Stimulated activated CD8-positive, alpha-beta memory T cell treated with anti-CD3 and anti-CD28 coated beads, Interleukin-7, amount 100 ng/mL, for 48 hours (primary cell): ENCODE measurements at regions not wholly inside any gene's neighbourhood (a gene's known extent, or its start where the extent isn't known, plus 50 kb on each side); places are given as distances from the start of the nearest gene placed in this dataset.

Source experiments
- DNase-seq, 2 donors: peaks; one replicate each; pipeline ENCODE4 v3.0.0-alpha.2; 2020; ENCODE audit warnings: low read depth in 1 of 2; ENCODE audit errors: extremely low read depth in 1 of 2

GRCh38 chr7:41114691-41115090, 588.2 kb downstream of the INHBA start:
- no peak for DNase-seq

GRCh38 chr7:41114131-41114530, 588.8 kb downstream of the INHBA start:
- no peak for DNase-seq

- no peak for DNase-seq
Observed at GRCh38 chr7:41113719-41114118, 589.2 kb downstream of the INHBA start.

- DNase-seq, result no peak
Observed at GRCh38 chr7:41110186-41110585, 592.7 kb downstream of the INHBA start.

- no peak for DNase-seq
Observed at GRCh38 chr7:41108821-41109220, 594.1 kb downstream of the INHBA start.

GRCh38 chr7:41107938-41108448, 594.9 kb downstream of the INHBA start:
- no peak for DNase-seq

- no peak for DNase-seq
Observed at GRCh38 chr7:41107330-41107937, 595.5 kb downstream of the INHBA start.

- no peak for DNase-seq
Observed at GRCh38 chr7:41104631-41105030, 598.3 kb downstream of the INHBA start.

- no peak for DNase-seq
Observed at GRCh38 chr7:41103331-41103730, 599.6 kb downstream of the INHBA start.

GRCh38 chr7:41098846-41099245, 604.0 kb downstream of the INHBA start:
- no peak for DNase-seq

GRCh38 chr7:41098402-41098801, 604.5 kb downstream of the INHBA start:
- no peak for DNase-seq

- DNase-seq, result no peak
Observed at GRCh38 chr7:41097501-41097900, 605.4 kb downstream of the INHBA start.

- no peak for DNase-seq
Observed at GRCh38 chr7:41096917-41097316, 606.0 kb downstream of the INHBA start.

- DNase-seq, result no peak
Observed at GRCh38 chr7:41093141-41093540, 609.7 kb downstream of the INHBA start.

- no peak for DNase-seq
Observed at GRCh38 chr7:41085244-41085643, 617.6 kb downstream of the INHBA start.

GRCh38 chr7:41084381-41084780, 618.5 kb downstream of the INHBA start:
- DNase-seq, result no peak

GRCh38 chr7:41069635-41070034, 633.3 kb downstream of the INHBA start:
- no peak for DNase-seq

GRCh38 chr7:41067576-41067975, 635.3 kb downstream of the INHBA start:
- DNase-seq, result no peak

- DNase-seq, result no peak
Observed at GRCh38 chr7:41065663-41066062, 637.2 kb downstream of the INHBA start.

GRCh38 chr7:41063116-41063515, 639.8 kb downstream of the INHBA start:
- DNase-seq, result no peak

- DNase-seq, result no peak
Observed at GRCh38 chr7:41060796-41061195, 642.1 kb downstream of the INHBA start.

GRCh38 chr7:41059796-41060195, 643.1 kb downstream of the INHBA start:
- no peak for DNase-seq
